GM13976 (cell line): ENCODE measurements at regions not wholly inside any gene's neighbourhood (a gene's known extent, or its start where the extent isn't known, plus 50 kb on each side); places are given as distances from the start of the nearest gene placed in this dataset.

Experiments
- DNase-seq: peaks from one replicate; pipeline ENCODE4 v3.0.0; 2012; ENCODE audit warnings: low spot score
- CTCF ChIP-seq: IDR thresholded peaks from 2 replicates; pipeline ENCODE4 v1.5.1; 2012; ENCODE audit warnings: borderline replicate concordance, mild to moderate bottlenecking; ENCODE audit not compliant: insufficient read depth; ENCODE audit errors: extremely low read depth, missing control alignments, control extremely low read depth
- in situ Hi-C: fragments of 300-500 bp; cut with MboI; formaldehyde crosslinking; loops from one replicate; pipeline ENCODE4 v1.12.0; 2022; ENCODE audit warnings: low sequenced_read_pairs, mixed read lengths, inconsistent platforms; ENCODE audit not compliant: unreplicated experiment

GRCh38 chr7:110400411-110400810 lies 690.5 kb upstream of the LRRN3 start:
- in situ Hi-C loops: no loop called here
- no peak for TF ChIP-seq CTCF
- DNase-seq: no peak

GRCh38 chr7:110407242-110407641 lies 683.7 kb upstream of the LRRN3 start:
- in situ Hi-C loops: no loop called here
- TF ChIP-seq CTCF: no peak
- DNase-seq: no peak

GRCh38 chr7:110407706-110408105 lies 683.2 kb upstream of the LRRN3 start:
- no peak for TF ChIP-seq CTCF
- no peak for DNase-seq
- in situ Hi-C loops: no loop called here

GRCh38 chr7:110412614-110413013 lies 678.3 kb upstream of the LRRN3 start:
- TF ChIP-seq CTCF: no peak
- in situ Hi-C loops: no loop called here
- no peak for DNase-seq

GRCh38 chr7:110413038-110413437 lies 677.9 kb upstream of the LRRN3 start:
- DNase-seq: no peak
- no peak for TF ChIP-seq CTCF
- in situ Hi-C loops: no loop called here

- no peak for DNase-seq
- in situ Hi-C loops: no loop called here
- no peak for TF ChIP-seq CTCF
Observed at GRCh38 chr7:110417611-110418010, 673.3 kb upstream of the LRRN3 start.
